ENCODE measurements at regions not wholly inside any gene's neighbourhood (a gene's known extent, or its start where the extent isn't known, plus 50 kb on each side); places are given as distances from the start of the nearest gene placed in this dataset.

DNA sequence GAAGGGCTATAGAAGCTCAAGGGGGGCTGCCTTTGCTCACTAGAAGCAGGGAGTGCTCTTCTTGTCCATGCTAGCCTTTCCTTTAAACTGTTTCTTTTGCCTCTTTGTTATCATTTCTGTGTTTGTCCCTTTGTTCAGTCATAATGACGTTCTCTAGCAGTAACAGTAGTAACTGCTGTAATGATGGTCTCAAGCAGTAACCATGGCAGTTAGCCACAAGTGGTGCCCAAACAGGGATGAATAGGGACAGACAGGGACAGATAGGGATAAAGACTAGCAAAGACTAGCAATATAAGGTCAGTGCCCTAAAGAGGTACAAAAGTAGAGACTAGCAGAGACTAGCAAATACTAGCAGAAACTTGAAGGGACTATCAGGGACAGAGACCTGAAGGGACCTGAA is 869.0 kb upstream of the PRR20A start:
- DNase-seq (ENCODE audit: low spot score) = no peak
- H3K4me1 Mint-ChIP-seq (ENCODE audit: unreplicated experiment) = no peaks in the 10 kb centered on the region
- H3K4me3 Mint-ChIP-seq (ENCODE audit: unreplicated experiment) = no peak overlapping the region
- no peaks in the 10 kb centered on the region for H3K27me3 Mint-ChIP-seq (ENCODE audit: unreplicated experiment)
- H3K27ac Mint-ChIP-seq (ENCODE audit: unreplicated experiment) = no peak overlapping the region
- no peaks in the 10 kb centered on the region for H3K36me3 Mint-ChIP-seq (ENCODE audit: low read depth, unreplicated experiment)
- H3K9me3 Mint-ChIP-seq (ENCODE audit: unreplicated experiment) = no peaks in the 10 kb centered on the region
- TF ChIP-seq CTCF (IDR thresholded peaks at IDR 0.05; ENCODE audit: unreplicated experiment) = no peak

DNA sequence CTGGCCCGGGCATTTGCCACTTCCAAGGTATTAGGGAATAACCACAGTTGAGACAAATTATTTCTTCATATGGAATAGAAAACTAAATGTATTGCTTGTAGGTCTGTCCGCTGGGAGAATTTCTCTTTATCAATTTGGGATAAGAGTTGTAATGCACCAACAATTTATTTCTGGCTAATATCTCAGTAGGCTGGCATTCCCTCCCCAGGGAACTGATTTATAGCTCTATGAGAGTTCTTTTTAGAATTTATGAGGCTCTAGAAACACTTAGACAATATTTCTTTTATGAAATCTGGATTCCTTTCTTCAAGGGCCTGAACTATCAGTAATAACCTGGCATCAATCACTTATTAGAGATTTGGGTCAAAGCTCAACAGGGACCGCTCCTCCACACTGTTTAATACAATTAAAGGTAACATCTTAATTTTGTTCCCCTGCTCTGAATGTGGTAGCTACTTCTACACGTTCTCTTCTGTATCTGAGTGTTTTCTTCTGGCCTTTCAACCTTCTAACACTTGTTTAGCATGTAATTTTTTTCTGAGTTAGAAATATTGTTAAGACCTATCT is 857.4 kb upstream of the PRR20A start:
- no peak for DNase-seq (ENCODE audit: low spot score)
- H3K27me3 Mint-ChIP-seq (ENCODE audit: unreplicated experiment) = no peaks in the 10 kb centered on the region
- H3K36me3 Mint-ChIP-seq (ENCODE audit: low read depth, unreplicated experiment) = no peaks in the 10 kb centered on the region
- no peak overlapping the region for H3K4me3 Mint-ChIP-seq (ENCODE audit: unreplicated experiment)
- H3K27ac Mint-ChIP-seq (ENCODE audit: unreplicated experiment) = no peak overlapping the region
- no peak for TF ChIP-seq CTCF (IDR thresholded peaks at IDR 0.05; ENCODE audit: unreplicated experiment)
- H3K9me3 Mint-ChIP-seq (ENCODE audit: unreplicated experiment) = no peaks in the 10 kb centered on the region
- no peaks in the 10 kb centered on the region for H3K4me1 Mint-ChIP-seq (ENCODE audit: unreplicated experiment)

DNA sequence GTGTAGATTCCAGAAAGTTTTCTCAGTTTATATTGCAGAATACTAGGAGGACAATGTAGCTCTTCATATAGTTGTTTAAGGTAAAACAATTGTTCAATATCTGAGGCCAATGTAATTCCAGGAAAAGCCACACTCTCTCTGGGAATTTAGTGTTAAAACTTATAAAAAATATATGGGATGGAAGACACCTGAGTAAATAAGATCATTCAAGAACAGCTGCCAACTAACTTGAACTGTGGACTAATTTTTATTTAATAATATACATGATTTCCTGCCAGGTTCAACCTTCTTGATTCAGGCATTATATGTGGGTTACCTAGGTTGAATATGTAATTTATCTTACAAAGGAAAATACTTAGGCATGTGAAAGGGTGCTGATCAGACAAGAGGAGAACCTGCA is 841.1 kb upstream of the PRR20A start:
- H3K27me3 Mint-ChIP-seq (ENCODE audit: unreplicated experiment) = no peaks in the 10 kb centered on the region
- no peak for DNase-seq (ENCODE audit: low spot score)

GRCh38 chr13:56314765-56315164 is 826.0 kb upstream of the PRR20A start:
- Mint-ChIP-seq H3K4me1 (ENCODE audit: unreplicated experiment) (peaks cover 6% of the 10 kb centered on the region), H3K4me3 (ENCODE audit: unreplicated experiment) (no peak overlapping the region), H3K36me3 (ENCODE audit: low read depth, unreplicated experiment) (no peaks in the 10 kb centered on the region), H3K27me3 (ENCODE audit: unreplicated experiment) (no peaks in the 10 kb centered on the region), H3K9me3 (ENCODE audit: unreplicated experiment) (no peaks in the 10 kb centered on the region), H3K27ac (ENCODE audit: unreplicated experiment) (peak overlapping the region; percentile 25)
- TF ChIP-seq CTCF (IDR thresholded peaks at IDR 0.05; ENCODE audit: unreplicated experiment) = no peak
- DNase-seq (ENCODE audit: low spot score) = no peak

More for the DNA sequence above, 841.1 kb upstream of the PRR20A start:
- H3K4me3 Mint-ChIP-seq (ENCODE audit: unreplicated experiment) = no peak overlapping the region
- no peak for TF ChIP-seq CTCF (IDR thresholded peaks at IDR 0.05; ENCODE audit: unreplicated experiment)
- H3K27ac Mint-ChIP-seq (ENCODE audit: unreplicated experiment) = no peak overlapping the region
- no peaks in the 10 kb centered on the region for H3K36me3 Mint-ChIP-seq (ENCODE audit: low read depth, unreplicated experiment)
- no peaks in the 10 kb centered on the region for H3K9me3 Mint-ChIP-seq (ENCODE audit: unreplicated experiment)
- peaks cover 3% of the 10 kb centered on the region for H3K4me1 Mint-ChIP-seq (ENCODE audit: unreplicated experiment)

DNA sequence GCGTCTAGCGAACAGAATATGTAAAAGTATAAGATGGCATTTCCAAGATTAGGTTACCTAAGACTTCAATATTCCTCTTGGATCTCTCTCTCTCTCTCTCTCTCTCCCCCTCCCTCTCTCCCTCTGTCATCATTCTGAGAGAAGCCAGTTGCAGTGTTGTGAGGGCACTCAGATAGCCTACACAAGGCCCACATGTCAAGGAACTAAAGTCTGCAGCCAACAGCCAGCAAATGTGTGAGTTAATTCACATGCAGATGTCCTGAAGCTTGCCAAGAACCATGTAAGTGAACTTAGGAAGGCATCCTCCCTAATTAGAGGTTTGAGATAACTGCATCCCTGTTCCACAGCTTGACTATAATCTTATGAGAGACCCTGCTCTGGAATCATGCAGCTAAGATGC is 822.9 kb upstream of the PRR20A start:
- H3K27me3 Mint-ChIP-seq (ENCODE audit: unreplicated experiment) = no peaks in the 10 kb centered on the region
- H3K4me3 Mint-ChIP-seq (ENCODE audit: unreplicated experiment) = no peak overlapping the region
- peaks cover 6% of the 10 kb centered on the region for H3K4me1 Mint-ChIP-seq (ENCODE audit: unreplicated experiment)
- TF ChIP-seq CTCF (IDR thresholded peaks at IDR 0.05; ENCODE audit: unreplicated experiment) = no peak
- H3K27ac Mint-ChIP-seq (ENCODE audit: unreplicated experiment) = no peak overlapping the region
- no peaks in the 10 kb centered on the region for H3K9me3 Mint-ChIP-seq (ENCODE audit: unreplicated experiment)
- no peaks in the 10 kb centered on the region for H3K36me3 Mint-ChIP-seq (ENCODE audit: low read depth, unreplicated experiment)
- no peak for DNase-seq (ENCODE audit: low spot score)
